HCT116 (cell line): ENCODE measurements at regions not wholly inside any gene's neighbourhood (a gene's known extent, or its start where the extent isn't known, plus 50 kb on each side); places are given as distances from the start of the nearest gene placed in this dataset.
"Not testable (repeated sequence)": the region's sequence is repeated elsewhere in the genome, so short reads cannot be mapped to it uniquely, and the experiment has no call there.

Experiments used
- ATAC-seq: fragments of 200-7000 bp; cut with Tn5 transposase; 2 replicates; pipeline ENCODE4 v1.9.1; 2020; ENCODE audit warnings: mild to moderate bottlenecking, moderate library complexity
- BruUV-seq: library from RNA; stranded (reverse); fragments of 400-500 nt; replicated peaks from 2 replicates; lab custom pipeline; 2021; lab: Mats Ljungman, UMichigan
- CTCF ChIA-PET: fragments of 300-600 bp; sonication (Branson Sonifier 250); formaldehyde crosslinking; loops from one replicate; lab custom pipeline; 2021; ENCODE audit warnings: antibody characterized with exemption; lab: Charles Lee
- POLR2A ChIA-PET: fragments of 300-600, 350-600 bp; sonication (Branson Sonifier 250); formaldehyde crosslinking; loops from one replicate; lab custom pipeline; 2021; ENCODE audit warnings: antibody characterized with exemption; lab: Charles Lee
- RAD21 ChIA-PET, 2 experiments: fragments of 300-600 bp; sonication (Branson Sonifier 250); formaldehyde crosslinking; loops; one replicate each; lab custom pipeline; 2023; ENCODE audit warnings: low total read pairs in 2 of 2; ENCODE audit not compliant: uncharacterized antibody in 2 of 2, unreplicated experiment in 2 of 2, low non-redundant PET in 1 of 2; lab: Charles Lee
- DNase-seq: peaks from one replicate; pipeline ENCODE4 v3.0.0-alpha.2; 2010; ENCODE audit warnings: low read depth, low spot score
- H2AFZ ChIP-seq: fragments of 200-600 bp; shearing (Covaris generic), sonication (generic); 2 replicates; pipeline ENCODE4 v1.6.1; 2017; ENCODE audit warnings: low read depth, mixed run types, mixed read lengths, antibody characterized with exemption, low read length; ENCODE audit not compliant: poor library complexity, severe bottlenecking
- H3K27ac ChIP-seq: 2 replicates; pipeline ENCODE4 v1.5.1; 2012; ENCODE audit warnings: low read depth, low read length
- H3K27me3 ChIP-seq: fragments of 200-600 bp; sonication (generic); 2 replicates; pipeline ENCODE4 v1.6.1; 2016; ENCODE audit warnings: mixed run types, low read length, mixed read lengths; ENCODE audit not compliant: insufficient read depth
- H3K36me3 ChIP-seq, 2 experiments: fragments of 200-500 bp in 1 of 2; fragments of 200-600 bp in 1 of 2; sonication (Bioruptor generic) in 1 of 2; sonication (generic) in 1 of 2; 2 replicates each; pipeline versions ENCODE4 v1.5.1 to v1.6.1; 2014 to 2016; ENCODE audit warnings: low read length in 2 of 2, inconsistent platforms in 1 of 2, mixed read lengths in 1 of 2, mixed run types in 1 of 2; ENCODE audit not compliant: insufficient read depth in 2 of 2, control insufficient read depth in 1 of 2
- H3K4me1 ChIP-seq, 2 experiments: fragments of 200-600 bp in 1 of 2; sonication (generic) in 1 of 2; 2 replicates each; pipeline versions ENCODE4 v1.5.1 to v1.6.1; 2012 to 2017; ENCODE audit warnings: low read length in 2 of 2, inconsistent platforms in 1 of 2, mild to moderate bottlenecking in 1 of 2, mixed read lengths in 1 of 2, mixed run types in 1 of 2, moderate library complexity in 1 of 2; ENCODE audit not compliant: insufficient read depth in 2 of 2, control insufficient read depth in 1 of 2
- H3K4me2 ChIP-seq: fragments of 200-600 bp; sonication (generic); 2 replicates; pipeline ENCODE4 v1.6.1; 2017; ENCODE audit warnings: mixed run types, low read length, mixed read lengths
- H3K4me3 ChIP-seq, 2 experiments: fragments of 200-600 bp in 1 of 2; sonication (generic) in 1 of 2; replicated peaks in 1 of 2; 2 replicates each; pipeline ENCODE4 v1.5.1; 2011 to 2016; ENCODE audit warnings: low read length in 2 of 2, control low read depth in 1 of 2, low read depth in 1 of 2, mild to moderate bottlenecking in 1 of 2, mixed read lengths in 1 of 2, mixed run types in 1 of 2
- H3K79me2 ChIP-seq: fragments of 200-600 bp; sonication (generic); 2 replicates; pipeline ENCODE4 v1.6.1; 2017; ENCODE audit warnings: mild to moderate bottlenecking, mixed run types, low read length, moderate library complexity, mixed read lengths; ENCODE audit not compliant: insufficient read depth
- H3K9ac ChIP-seq: fragments of 200-600 bp; sonication (generic); 2 replicates; pipeline ENCODE4 v1.6.1; 2016; ENCODE audit warnings: low read length, mixed read lengths
- H3K9me2 ChIP-seq: fragments of 200-600 bp; sonication (generic), shearing (Covaris generic); 2 replicates; pipeline ENCODE4 v1.6.1; 2017; ENCODE audit warnings: mixed run types, mild to moderate bottlenecking, moderate library complexity; ENCODE audit not compliant: insufficient read depth
- H3K9me3 ChIP-seq, 2 experiments: fragments of 200-500 bp in 1 of 2; fragments of 200-600 bp in 1 of 2; sonication (Bioruptor generic) in 1 of 2; sonication (generic) in 1 of 2; 2 replicates each; pipeline ENCODE4 v1.6.1; 2014 to 2017; ENCODE audit warnings: low read length in 2 of 2, mixed read lengths in 2 of 2, inconsistent platforms in 1 of 2, low read depth in 1 of 2, mild to moderate bottlenecking in 1 of 2, mixed run types in 1 of 2, moderate library complexity in 1 of 2; ENCODE audit not compliant: control insufficient read depth in 1 of 2, insufficient read depth in 1 of 2
- H4K20me1 ChIP-seq: fragments of 200-600 bp; sonication (generic), shearing (Covaris generic); 2 replicates; pipeline ENCODE4 v1.6.1; 2017; ENCODE audit warnings: mixed run types, mild to moderate bottlenecking, moderate library complexity; ENCODE audit not compliant: insufficient read depth
- intact Hi-C: fragments of 100-400 bp; cut with micrococcal nuclease; formaldehyde crosslinking; loops from 2 replicates; pipeline ENCODE4 v1.10.0; 2022

- POLR2A ChIA-PET, result not testable (repeated sequence)
These were observed 897.6 kb downstream of the TUBA3C start for GRCh38 chr13:18284040-18284439.

DNA sequence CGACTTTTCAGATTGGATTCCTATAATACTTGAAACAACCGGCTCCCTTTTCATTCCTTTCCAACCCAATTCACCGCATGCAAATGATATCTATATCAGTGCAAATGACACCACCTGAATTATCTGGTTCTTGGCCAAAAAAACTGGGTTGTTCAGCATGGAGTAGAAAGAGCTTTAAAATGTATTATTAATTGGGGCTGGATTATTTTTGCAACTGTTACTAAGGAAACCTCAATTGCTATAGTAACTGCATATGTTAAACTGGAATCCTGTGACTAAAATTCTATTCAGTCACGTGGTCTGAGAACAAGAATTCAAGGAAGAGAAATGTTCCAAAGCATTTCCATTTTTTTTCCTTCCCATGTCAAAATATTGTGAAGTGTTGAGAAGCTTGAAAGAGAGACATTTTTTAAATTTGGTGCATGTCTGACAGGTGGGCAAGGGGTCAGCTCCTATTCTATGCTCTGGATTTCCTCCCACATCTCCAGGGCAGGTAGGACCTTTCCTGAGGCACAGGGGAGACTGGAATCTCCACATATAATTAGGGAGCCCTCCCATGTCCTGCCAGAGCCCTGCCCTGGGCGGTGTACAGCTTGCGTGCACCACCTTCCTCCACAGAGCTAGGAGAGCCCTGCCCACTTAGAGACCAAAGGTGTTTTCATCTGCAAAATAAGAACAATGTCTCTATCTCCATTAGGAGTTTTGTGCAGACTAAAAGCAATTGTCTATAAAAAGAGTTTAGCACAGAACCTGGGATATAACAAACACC lies 899.6 kb downstream of the TUBA3C start:
- CTCF ChIA-PET, POLR2A ChIA-PET, H3K27ac ChIP-seq: not testable (repeated sequence)

More at GRCh38 chr13:18284040-18284439, 897.6 kb downstream of the TUBA3C start:
- H3K9me2 ChIP-seq, H4K20me1 ChIP-seq, ATAC-seq, H3K4me3 ChIP-seq, DNase-seq, H3K4me2 ChIP-seq, H2AFZ ChIP-seq, H3K4me1 ChIP-seq, intact Hi-C loops, H3K27ac ChIP-seq, RAD21 ChIA-PET, H3K9me3 ChIP-seq, CTCF ChIA-PET, H3K79me2 ChIP-seq, H3K36me3 ChIP-seq, H3K9ac ChIP-seq, BruUV-seq, H3K27me3 ChIP-seq: not testable (repeated sequence)

GRCh38 chr13:18280904-18281828 lies 900.5 kb downstream of the TUBA3C start:
- H3K4me3 ChIP-seq, H3K27me3 ChIP-seq, H3K9ac ChIP-seq, H3K4me1 ChIP-seq, H2AFZ ChIP-seq, POLR2A ChIA-PET, RAD21 ChIA-PET, H3K36me3 ChIP-seq, BruUV-seq, intact Hi-C loops, H3K9me2 ChIP-seq, H4K20me1 ChIP-seq, H3K79me2 ChIP-seq, H3K9me3 ChIP-seq, DNase-seq, H3K27ac ChIP-seq, H3K4me2 ChIP-seq, CTCF ChIA-PET, ATAC-seq: not testable (repeated sequence)

More for the DNA sequence above, 899.6 kb downstream of the TUBA3C start:
- BruUV-seq, H3K4me2 ChIP-seq, H3K9me2 ChIP-seq, H3K9me3 ChIP-seq, RAD21 ChIA-PET, ATAC-seq, intact Hi-C loops, H3K27me3 ChIP-seq, H4K20me1 ChIP-seq, H3K36me3 ChIP-seq, H3K4me3 ChIP-seq, H3K9ac ChIP-seq, H3K79me2 ChIP-seq, H2AFZ ChIP-seq, H3K4me1 ChIP-seq, DNase-seq: not testable (repeated sequence)

DNA sequence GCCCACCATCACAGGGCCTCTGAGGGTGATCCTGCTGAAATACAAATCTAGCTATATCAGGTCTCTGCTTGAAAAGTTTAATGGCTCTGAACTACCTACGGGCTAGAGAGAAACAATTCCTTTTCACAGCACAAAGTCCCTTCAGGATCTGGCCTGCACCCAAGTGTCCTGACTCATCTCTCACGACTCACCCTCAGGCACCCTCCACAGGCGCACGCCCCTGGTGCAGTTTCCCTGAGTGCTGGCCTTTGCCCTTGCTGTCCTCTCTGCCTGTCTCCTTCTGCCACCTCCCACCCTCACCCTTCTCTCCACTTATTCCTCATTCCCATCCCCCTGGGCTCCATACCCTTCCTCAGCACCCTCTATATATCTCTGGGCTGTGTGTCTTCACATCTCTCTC lies 901.7 kb downstream of the TUBA3C start:
- intact Hi-C loops, H3K4me2 ChIP-seq, H3K4me1 ChIP-seq, H2AFZ ChIP-seq, H4K20me1 ChIP-seq, H3K79me2 ChIP-seq, POLR2A ChIA-PET, H3K9me2 ChIP-seq, H3K27ac ChIP-seq, H3K9ac ChIP-seq, H3K4me3 ChIP-seq, ATAC-seq, CTCF ChIA-PET, BruUV-seq, RAD21 ChIA-PET, H3K36me3 ChIP-seq, H3K27me3 ChIP-seq, DNase-seq, H3K9me3 ChIP-seq: not testable (repeated sequence)
